GM12878 (cell line): ENCODE measurements at regions not wholly inside any gene's neighbourhood (a gene's known extent, or its start where the extent isn't known, plus 50 kb on each side); places are given as distances from the start of the nearest gene placed in this dataset.

Experiments used
- ATAC-seq: fragments of 200-7000 bp; cut with Tn5 transposase; 3 replicates; pipeline ENCODE4 v1.9.1; 2020; ENCODE audit warnings: mild to moderate bottlenecking, moderate library complexity
- BruUV-seq: library from RNA; stranded (reverse); fragments of 400-500 nt; replicated peaks from 2 replicates; lab custom pipeline; 2021; lab: Mats Ljungman, UMichigan
- CTCF ChIA-PET: fragments of 300-600 bp; sonication (Branson Sonifier 250); formaldehyde crosslinking; extraction: SDS; loops from one replicate; lab custom pipeline; 2021; ENCODE audit warnings: inconsistent platforms; lab: Yijun Ruan, JAX
- POLR2A ChIA-PET: fragments of 350-600 bp; formaldehyde crosslinking; extraction: SDS; loops from one replicate; lab custom pipeline; 2021; ENCODE audit warnings: inconsistent platforms; lab: Charles Lee
- RAD21 ChIA-PET: fragments of 300-600 bp; sonication (Branson Sonifier 250); formaldehyde crosslinking; loops from one replicate; lab custom pipeline; 2023; ENCODE audit warnings: antibody characterized with exemption; ENCODE audit not compliant: unreplicated experiment; lab: Charles Lee
- SMC1A ChIA-PET: fragments of 300-600 bp; sonication (Branson Sonifier 250); formaldehyde crosslinking; loops from one replicate; lab custom pipeline; 2023; ENCODE audit not compliant: unreplicated experiment, uncharacterized antibody; lab: Charles Lee
- DNase-seq: peaks from one replicate; pipeline ENCODE4 v3.0.0-alpha.2; 2011; ENCODE audit warnings: low read depth, low spot score
- FAIRE-seq: peaks from 3 replicates; lab custom pipeline; 2011; peaks lifted over from hg19 to GRCh38; lab: Jason Lieb, UNC
- H2AFZ ChIP-seq: 2 replicates; pipeline ENCODE4 v1.6.0; 2011; ENCODE audit warnings: low read depth, low read length, control low read depth; ENCODE audit not compliant: control insufficient read depth
- H3K27ac ChIP-seq: 2 replicates; pipeline ENCODE4 v1.5.1; 2011; ENCODE audit warnings: control low read depth; ENCODE audit not compliant: control insufficient read depth, insufficient read depth
- H3K27me3 ChIP-seq, 2 experiments: replicated peaks in 1 of 2; 2 replicates each; pipeline versions ENCODE4 v1.6.0 to v1.6.1; 2011; ENCODE audit warnings: low read length in 1 of 2; ENCODE audit not compliant: control insufficient read depth in 2 of 2, insufficient read depth in 2 of 2
- H3K36me3 ChIP-seq, 2 experiments: 2 replicates each; pipeline ENCODE4 v1.5.1; 2011; ENCODE audit warnings: low read length in 1 of 2; ENCODE audit not compliant: control insufficient read depth in 2 of 2, insufficient read depth in 2 of 2
- H3K4me1 ChIP-seq: 2 replicates; pipeline ENCODE4 v1.6.1; 2011; ENCODE audit warnings: mild to moderate bottlenecking, low read length, moderate library complexity, mixed read lengths; ENCODE audit not compliant: control insufficient read depth, insufficient read depth
- H3K4me2 ChIP-seq: 2 replicates; pipeline ENCODE4 v1.6.0; 2011; ENCODE audit warnings: control low read depth; ENCODE audit not compliant: control insufficient read depth, insufficient read depth
- H3K4me3 ChIP-seq: fragments of 200-600 bp; sonication (generic); 2 replicates; pipeline ENCODE4 v1.5.1; 2016
- H3K79me2 ChIP-seq: 2 replicates; pipeline ENCODE4 v1.6.0; 2011; ENCODE audit warnings: low read length; ENCODE audit not compliant: control insufficient read depth, insufficient read depth
- H3K9ac ChIP-seq: 2 replicates; pipeline ENCODE4 v1.8.0; 2011; ENCODE audit warnings: low read length, control low read depth, mixed read lengths; ENCODE audit not compliant: control insufficient read depth, insufficient read depth
- H3K9me3 ChIP-seq: replicated peaks from 3 replicates; pipeline ENCODE4 v1.5.1; 2011; ENCODE audit warnings: mild to moderate bottlenecking, low read length; ENCODE audit not compliant: control insufficient read depth, insufficient read depth
- H4K20me1 ChIP-seq: 2 replicates; pipeline ENCODE4 v1.6.0; 2011; ENCODE audit not compliant: control insufficient read depth, insufficient read depth
- ASH2L ChIP-seq: fragments of 300-600, 200-600 bp; sonication (generic); IDR thresholded peaks from 2 replicates; pipeline ENCODE4 v1.6.1; 2017; ENCODE audit warnings: low read depth, mild to moderate bottlenecking, borderline replicate concordance
- HSF1 ChIP-seq: fragments of 150-350 bp; IDR thresholded peaks from 2 replicates; pipeline ENCODE4 v1.6.1; 2014; ENCODE audit warnings: mild to moderate bottlenecking, low read depth, low read length
- IRF3 ChIP-seq: fragments of 450-650 bp; IDR thresholded peaks from 2 replicates; pipeline ENCODE4 v1.6.1; 2014; ENCODE audit warnings: mild to moderate bottlenecking
- JUND ChIP-seq: IDR thresholded peaks from 2 replicates; pipeline ENCODE4 v1.6.1; 2012; ENCODE audit warnings: low read depth, mild to moderate bottlenecking, low read length, improper control_type of control experiment, moderate library complexity
- WGBS: methylation state at CpG from one replicate; pipeline ENCODE4 v1.1.6; 2016; ENCODE audit warnings: low lambda C conversion rate; ENCODE audit not compliant: insufficient replicate concordance, insufficient coverage; ENCODE audit errors: missing lambda C conversion rate; 5-methylcytosine and 5-hydroxymethylcytosine counted together
- in situ Hi-C: fragments of 300-500 bp; cut with MboI; formaldehyde crosslinking; loops from 9 replicates; pipeline ENCODE4 v1.14.3; 2018; ENCODE audit warnings: mixed read lengths
- intact Hi-C: fragments of 100-400 bp; cut with micrococcal nuclease; formaldehyde crosslinking; loops from one replicate; pipeline ENCODE4 v1.14.2; 2022; ENCODE audit not compliant: unreplicated experiment

DNA sequence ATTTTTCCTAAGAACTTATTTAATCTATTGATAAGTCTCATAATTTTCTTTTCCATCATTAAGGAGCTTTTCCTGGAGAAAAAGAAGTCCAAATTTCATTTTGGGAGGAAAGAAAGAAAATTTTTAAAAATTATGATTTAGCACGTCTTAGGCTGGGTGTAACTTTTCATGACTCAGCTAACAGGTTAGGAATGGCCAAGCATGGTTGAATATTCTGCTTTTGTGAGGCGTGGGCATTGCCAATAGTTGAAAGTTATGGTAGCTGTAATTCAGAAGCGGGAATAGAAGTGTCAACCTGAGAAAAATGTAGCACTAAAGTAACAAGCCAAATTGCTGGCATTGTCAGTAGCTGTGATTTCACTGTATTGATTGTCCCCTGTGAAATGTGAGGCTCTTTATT, 77.2 kb upstream of the ARID1B start:
- peaks cover 48% of the 10 kb centered on the region for H3K4me1 ChIP-seq
- in situ Hi-C loops, result no loop called here
- no peak for TF ChIP-seq HSF1
- TF ChIP-seq IRF3, result no peak
- no peak for TF ChIP-seq ASH2L
- no peak for TF ChIP-seq JUND
- no peaks in the 10 kb centered on the region for H3K36me3 ChIP-seq
- RAD21 ChIA-PET, result interaction anchor here (0.6 to 6.1 kb wide), 13 partner anchors 9 to 134 kb away, joined by 3 to 136 read pairs (median 5); partner anchors contain the start of gene ARID1B
- POLR2A ChIA-PET, result interaction anchor here (0.8 to 3.9 kb wide), 11 partner anchors 9 to 328 kb away, joined by 3 to 33 read pairs (median 4); no protein-coding TSS in a partner anchor
- CTCF ChIA-PET, result interaction anchor here (0.8 to 2.5 kb wide), 10 partner anchors 11 to 135 kb away, joined by 3 to 11 read pairs (median 6); no protein-coding TSS in a partner anchor
- peak overlapping the region; percentile 65; the same call in 1 of the 2 replicates for H3K4me3 ChIP-seq
- peak overlapping the region; percentile 97 for H3K27ac ChIP-seq
- DNase-seq (no peak), FAIRE-seq (no peak), ATAC-seq (no peak)
- intact Hi-C loops, result loop anchor here (1.0 to 10.0 kb wide), 6 partner anchors 20 to 1385 kb away; partner anchors contain the start of gene TFB1M
- 93% methylated on average over 3 of the region's 3 CpGs for WGBS
- no peaks in the 10 kb centered on the region for H3K27me3 ChIP-seq
- H3K9me3 ChIP-seq, result peaks cover under 1% of the 10 kb centered on the region; the same call in 1 of the 3 replicates
- H4K20me1 ChIP-seq, result no peaks in the 10 kb centered on the region
- H2AFZ ChIP-seq, result no peak overlapping the region
- BruUV-seq, result no TSS peak
- peaks cover 11% of the 10 kb centered on the region for H3K79me2 ChIP-seq
- peak overlapping the region; percentile 69; the same call in 1 of the 2 replicates for H3K9ac ChIP-seq
- SMC1A ChIA-PET, result interaction anchor here (0.9 to 9.8 kb wide), 14 partner anchors 10 to 320 kb away, joined by 3 to 266 read pairs (median 4); partner anchors contain the start of gene ARID1B
- H3K4me2 ChIP-seq, result peak overlapping the region; percentile 87
